GM12878 (cell line): ENCODE measurements at regions not wholly inside any gene's neighbourhood (a gene's known extent, or its start where the extent isn't known, plus 50 kb on each side); places are given as distances from the start of the nearest gene placed in this dataset.

Experiments used
- ATF3 ChIP-seq: IDR thresholded peaks from 2 replicates; pipeline ENCODE4 v1.6.1; 2011; ENCODE audit warnings: low read depth, mild to moderate bottlenecking, low read length, moderate library complexity, borderline replicate concordance; ENCODE audit errors: extremely low read depth
- CTCF ChIP-seq, 3 experiments: IDR thresholded peaks in 2 of 3; conservative IDR thresholded peaks in 1 of 3; 2 replicates each; pipeline ENCODE4 v1.5.1; 2011; ENCODE audit warnings: low read depth in 3 of 3, low read length in 3 of 3, mild to moderate bottlenecking in 3 of 3, control low read depth in 2 of 3, moderate library complexity in 2 of 3, inconsistent platforms in 1 of 3, mixed read lengths in 1 of 3; ENCODE audit not compliant: control insufficient read depth in 2 of 3, insufficient read depth in 1 of 3; ENCODE audit errors: extremely low read depth in 1 of 3
- ELK1 ChIP-seq: IDR thresholded peaks from 2 replicates; pipeline ENCODE4 v1.6.1; 2012; ENCODE audit warnings: low read depth, low read length, improper control_type of control experiment
- IKZF1 ChIP-seq: fragments of 450-650 bp; conservative IDR thresholded peaks from 2 replicates; pipeline ENCODE4 v1.6.1; 2017; ENCODE audit warnings: antibody characterized with exemption, mild to moderate bottlenecking
- JUND ChIP-seq: IDR thresholded peaks from 2 replicates; pipeline ENCODE4 v1.6.1; 2012; ENCODE audit warnings: low read depth, mild to moderate bottlenecking, low read length, improper control_type of control experiment, moderate library complexity
- LARP7 ChIP-seq: fragments of 450-650 bp; IDR thresholded peaks from 2 replicates; pipeline ENCODE4 v1.6.1; 2017; ENCODE audit warnings: mild to moderate bottlenecking
- PBX3 ChIP-seq: IDR thresholded peaks from 2 replicates; pipeline ENCODE4 v1.6.1; 2011; ENCODE audit warnings: mild to moderate bottlenecking, low read depth, low read length, moderate library complexity; ENCODE audit not compliant: insufficient replicate concordance
- POLR2A ChIP-seq: IDR thresholded peaks from 2 replicates; pipeline ENCODE4 v1.6.1; 2011; ENCODE audit warnings: low read depth, mild to moderate bottlenecking, low read length
- REST ChIP-seq: IDR thresholded peaks from 2 replicates; pipeline ENCODE4 v1.6.1; 2012; ENCODE audit warnings: mild to moderate bottlenecking, low read depth, low read length
- SRF ChIP-seq, 2 experiments: IDR thresholded peaks; 2 replicates each; pipeline ENCODE4 v1.6.1; 2011; ENCODE audit warnings: low read depth in 2 of 2, low read length in 2 of 2, mild to moderate bottlenecking in 1 of 2, moderate library complexity in 1 of 2
- TAF1 ChIP-seq: IDR thresholded peaks from 2 replicates; pipeline ENCODE4 v1.6.1; 2011; ENCODE audit warnings: mild to moderate bottlenecking, low read depth, low read length, borderline replicate concordance
- USF1 ChIP-seq: IDR thresholded peaks from 2 replicates; pipeline ENCODE4 v1.6.1; 2011; ENCODE audit warnings: borderline replicate concordance, low read depth, mild to moderate bottlenecking, moderate library complexity, mixed read lengths, low read length; ENCODE audit not compliant: insufficient read depth; ENCODE audit errors: extremely low read length

GRCh38 chr3:168583977-168584376 is 488.3 kb upstream of the GOLIM4 start:
- no peak for TF ChIP-seq REST
- no peak for TF ChIP-seq JUND
- no peak for TF ChIP-seq CTCF (IDR thresholded peaks at IDR 0.05 in 2 of 3, conservative IDR thresholded peaks at IDR 0.05 in 1 of 3; ENCODE audit: control insufficient read depth in 2 of 3, extremely low read depth in 1 of 3, insufficient read depth in 1 of 3, low read depth in 3 of 3, low read length in 3 of 3)
- TF ChIP-seq TAF1: no peak
- no peak for TF ChIP-seq PBX3
- TF ChIP-seq LARP7: no peak
- no peak for TF ChIP-seq USF1
- no peak for TF ChIP-seq SRF (IDR thresholded peaks at IDR 0.05; ENCODE audit: low read depth in 2 of 2, low read length in 2 of 2)
- no peak for TF ChIP-seq ATF3
- TF ChIP-seq POLR2A: no peak
- TF ChIP-seq IKZF1: no peak
- TF ChIP-seq ELK1: no peak
